Mononuclear cell (primary cell): ENCODE measurements at regions not wholly inside any gene's neighbourhood (a gene's known extent, or its start where the extent isn't known, plus 50 kb on each side); places are given as distances from the start of the nearest gene placed in this dataset.

Experiments used
- H3K27me3 ChIP-seq: 2 replicates; pipeline ENCODE4 v1.6.0; 2011; ENCODE audit warnings: low read length, control low read depth; ENCODE audit not compliant: insufficient read depth
- H3K4me1 ChIP-seq: 2 replicates; pipeline ENCODE4 v1.5.1; 2011; ENCODE audit warnings: mild to moderate bottlenecking, low read length, control low read depth; ENCODE audit not compliant: insufficient read depth
- H3K4me3 ChIP-seq: 2 replicates; pipeline ENCODE4 v1.5.1; 2011; ENCODE audit warnings: mild to moderate bottlenecking, low read length, moderate library complexity
- H3K9me3 ChIP-seq: 2 replicates; pipeline ENCODE4 v1.5.1; 2011; ENCODE audit warnings: low read depth, mild to moderate bottlenecking, control low read depth, low read length

DNA sequence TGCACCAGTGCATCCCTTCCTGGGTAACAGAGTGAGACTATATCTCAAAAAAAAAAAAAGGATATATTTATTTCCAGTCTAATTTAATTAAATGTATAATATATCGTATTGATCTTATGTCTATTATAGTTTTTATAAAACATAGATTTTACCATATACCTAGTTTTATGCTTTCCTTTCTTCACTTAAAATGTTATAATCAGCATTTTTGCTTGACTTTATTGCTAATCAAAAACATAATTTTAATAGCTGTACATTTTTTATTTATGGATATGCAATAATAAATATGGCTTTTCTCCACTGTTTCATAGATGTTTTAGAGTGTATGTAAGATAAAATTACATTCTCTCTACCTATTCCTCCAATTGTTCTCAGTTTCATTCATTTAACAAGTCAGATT, 958.0 kb downstream of the EPHA4 start:
- Histone ChIP-seq H3K27me3 (no peaks in the 10 kb centered on the region), H3K4me1 (no peaks in the 10 kb centered on the region), H3K4me3 (no peak overlapping the region), H3K9me3 (no peaks in the 10 kb centered on the region)

- Histone ChIP-seq H3K9me3 (no peaks in the 10 kb centered on the region), H3K4me3 (no peak overlapping the region), H3K4me1 (no peaks in the 10 kb centered on the region), H3K27me3 (no peaks in the 10 kb centered on the region)
Measured at GRCh38 chr2:220619525-220620220, 952.4 kb downstream of the EPHA4 start.

- Histone ChIP-seq H3K27me3 (no peaks in the 10 kb centered on the region), H3K4me1 (no peaks in the 10 kb centered on the region), H3K4me3 (no peak overlapping the region), H3K9me3 (no peaks in the 10 kb centered on the region)
Measured at GRCh38 chr2:220626603-220627002, 945.5 kb downstream of the EPHA4 start.

- Histone ChIP-seq H3K9me3 (no peaks in the 10 kb centered on the region), H3K27me3 (no peaks in the 10 kb centered on the region), H3K4me1 (no peaks in the 10 kb centered on the region), H3K4me3 (no peak overlapping the region)
Measured at GRCh38 chr2:220628252-220628651, 943.9 kb downstream of the EPHA4 start.

GRCh38 chr2:220641137-220641536, 931.0 kb downstream of the EPHA4 start:
- H3K9me3 ChIP-seq: no peaks in the 10 kb centered on the region
- H3K4me3 ChIP-seq: no peak overlapping the region
- H3K27me3 ChIP-seq: no peaks in the 10 kb centered on the region
- H3K4me1 ChIP-seq: no peaks in the 10 kb centered on the region

DNA sequence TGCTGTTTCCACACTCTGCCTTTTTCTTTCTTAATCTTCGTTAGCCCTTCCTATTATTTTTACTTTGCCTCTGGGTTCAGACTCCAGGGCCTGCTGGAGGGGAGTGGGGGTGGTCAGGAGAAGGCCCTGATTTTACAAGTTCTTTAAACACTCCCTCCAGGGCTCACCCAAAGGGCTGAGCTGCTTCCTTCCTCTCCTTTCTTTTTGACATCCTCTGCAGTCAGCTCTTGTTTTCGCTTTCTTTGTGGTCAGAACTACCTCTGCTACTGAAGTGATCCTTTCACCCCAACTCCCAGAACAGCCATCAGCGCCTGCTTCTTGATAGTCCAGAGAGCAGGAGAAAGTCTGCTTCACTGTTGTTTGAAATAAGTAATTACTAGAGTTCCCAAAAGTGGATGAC, 925.7 kb downstream of the EPHA4 start:
- Histone ChIP-seq H3K27me3 (no peaks in the 10 kb centered on the region), H3K9me3 (no peaks in the 10 kb centered on the region), H3K4me3 (no peak overlapping the region), H3K4me1 (no peaks in the 10 kb centered on the region)

- Histone ChIP-seq H3K9me3 (no peaks in the 10 kb centered on the region), H3K4me1 (no peaks in the 10 kb centered on the region), H3K4me3 (no peak overlapping the region), H3K27me3 (no peaks in the 10 kb centered on the region)
Measured at GRCh38 chr2:220648628-220649027, 923.5 kb downstream of the EPHA4 start.

- H3K9me3 ChIP-seq: no peaks in the 10 kb centered on the region
- H3K4me3 ChIP-seq: no peak overlapping the region
- H3K27me3 ChIP-seq: no peaks in the 10 kb centered on the region
- no peaks in the 10 kb centered on the region for H3K4me1 ChIP-seq
Measured at GRCh38 chr2:220653776-220654175, 918.3 kb downstream of the EPHA4 start.

DNA sequence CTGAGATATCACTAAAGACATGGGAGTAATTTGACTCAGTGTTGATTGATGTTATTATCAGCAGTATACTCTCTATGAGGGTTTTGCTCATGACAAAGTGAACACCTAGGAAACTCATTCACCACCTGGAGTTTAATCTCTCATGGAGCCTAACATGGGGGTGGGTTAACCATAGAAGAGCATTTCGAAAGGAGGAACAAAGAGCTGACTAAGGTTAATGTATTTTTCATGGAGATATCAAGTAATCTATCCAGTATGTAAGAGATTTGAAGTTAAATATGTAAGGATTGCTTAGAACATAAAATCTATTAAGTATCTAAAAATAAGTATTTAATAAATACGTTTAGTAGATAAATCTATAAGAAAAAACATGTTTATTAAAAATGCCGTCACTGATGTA, 917.8 kb downstream of the EPHA4 start:
- no peaks in the 10 kb centered on the region for H3K4me1 ChIP-seq
- H3K9me3 ChIP-seq: no peaks in the 10 kb centered on the region
- no peak overlapping the region for H3K4me3 ChIP-seq
- no peaks in the 10 kb centered on the region for H3K27me3 ChIP-seq

GRCh38 chr2:220660277-220661145, 911.6 kb downstream of the EPHA4 start:
- no peaks in the 10 kb centered on the region for H3K4me1 ChIP-seq
- H3K9me3 ChIP-seq: no peaks in the 10 kb centered on the region
- no peaks in the 10 kb centered on the region for H3K27me3 ChIP-seq
- H3K4me3 ChIP-seq: no peak overlapping the region

DNA sequence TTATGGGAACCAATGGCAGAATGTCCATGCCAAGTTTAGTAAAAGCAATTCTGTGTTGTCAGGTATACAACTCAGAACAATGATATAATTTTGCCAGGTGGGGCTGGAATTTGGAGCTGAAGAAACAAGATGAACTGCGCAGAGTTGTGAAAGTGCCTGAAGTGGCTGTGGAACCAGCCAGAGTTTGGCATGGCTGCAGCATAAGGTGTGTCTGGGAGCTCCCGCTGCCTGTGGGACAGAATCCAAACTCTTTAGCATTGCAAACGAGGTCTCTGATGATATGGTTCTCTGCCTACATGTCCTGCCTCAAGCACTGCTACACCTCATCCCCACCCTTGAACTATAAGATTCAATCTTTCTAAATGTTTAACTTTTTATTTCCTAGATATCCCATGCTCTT, 909.7 kb downstream of the EPHA4 start:
- Histone ChIP-seq H3K4me1 (no peaks in the 10 kb centered on the region), H3K9me3 (no peaks in the 10 kb centered on the region), H3K27me3 (no peaks in the 10 kb centered on the region), H3K4me3 (no peak overlapping the region)

DNA sequence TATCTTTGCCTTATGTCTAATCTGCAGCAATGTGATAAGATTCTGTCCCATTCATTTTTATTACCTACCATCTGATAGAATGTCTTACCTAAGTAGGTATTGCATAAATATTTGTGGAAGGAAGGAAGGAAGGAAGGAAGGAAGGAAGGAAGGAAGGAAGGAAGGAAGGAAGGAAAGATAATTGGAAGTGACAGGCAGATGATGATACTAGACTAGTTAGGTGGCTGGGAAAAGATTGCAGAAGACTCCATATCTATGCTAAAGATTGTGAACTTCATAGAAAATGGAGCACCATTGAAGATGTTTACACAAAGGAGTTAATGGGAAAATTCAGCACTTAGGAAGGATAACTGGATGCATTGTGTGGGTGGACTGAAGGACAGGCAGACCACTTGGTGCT, 909.0 kb downstream of the EPHA4 start:
- no peaks in the 10 kb centered on the region for H3K9me3 ChIP-seq

DNA sequence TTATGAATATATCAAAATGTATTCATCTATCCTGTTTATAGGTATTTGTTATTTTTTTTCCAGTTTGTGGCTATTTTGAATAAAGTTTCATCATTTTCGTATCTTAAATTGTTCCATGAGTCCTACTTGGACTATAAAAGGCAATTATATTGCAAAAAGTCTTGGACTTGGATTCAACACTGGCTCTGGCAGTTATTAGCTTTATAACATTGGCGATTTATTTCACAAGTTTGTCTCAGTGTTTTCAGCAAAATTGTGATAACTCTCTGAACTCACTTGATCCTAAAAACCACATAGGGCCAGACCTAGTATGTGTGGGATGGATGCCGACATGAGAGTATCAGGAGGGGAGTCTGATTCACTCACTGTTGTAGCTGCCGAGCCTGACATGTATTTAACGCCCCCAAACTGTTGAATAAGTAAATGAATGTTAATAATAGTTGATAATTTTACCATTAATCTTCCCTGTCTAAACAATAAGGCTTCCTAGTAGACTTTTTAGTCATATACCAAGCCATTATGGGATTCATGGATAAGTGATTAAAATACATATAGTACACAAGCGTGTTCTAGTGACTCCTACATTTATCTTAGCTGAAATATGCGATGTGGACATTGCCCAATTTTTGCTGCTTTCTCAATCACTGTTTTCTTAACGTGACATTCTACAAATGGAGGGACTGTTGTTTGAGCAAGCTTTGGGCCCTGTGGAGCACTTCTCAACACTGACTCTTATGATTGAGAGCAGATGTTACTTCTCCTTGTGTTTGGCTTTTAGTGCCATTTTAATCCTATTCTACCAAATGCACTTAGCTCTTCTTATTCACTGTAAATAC, 907.6 kb downstream of the EPHA4 start:
- H3K27me3 ChIP-seq: no peaks in the 10 kb centered on the region
- no peak overlapping the region for H3K4me3 ChIP-seq
- no peaks in the 10 kb centered on the region for H3K9me3 ChIP-seq
- no peaks in the 10 kb centered on the region for H3K4me1 ChIP-seq

More for the DNA sequence above, 909.0 kb downstream of the EPHA4 start:
- Histone ChIP-seq H3K4me1 (no peaks in the 10 kb centered on the region), H3K4me3 (no peak overlapping the region), H3K27me3 (no peaks in the 10 kb centered on the region)

DNA sequence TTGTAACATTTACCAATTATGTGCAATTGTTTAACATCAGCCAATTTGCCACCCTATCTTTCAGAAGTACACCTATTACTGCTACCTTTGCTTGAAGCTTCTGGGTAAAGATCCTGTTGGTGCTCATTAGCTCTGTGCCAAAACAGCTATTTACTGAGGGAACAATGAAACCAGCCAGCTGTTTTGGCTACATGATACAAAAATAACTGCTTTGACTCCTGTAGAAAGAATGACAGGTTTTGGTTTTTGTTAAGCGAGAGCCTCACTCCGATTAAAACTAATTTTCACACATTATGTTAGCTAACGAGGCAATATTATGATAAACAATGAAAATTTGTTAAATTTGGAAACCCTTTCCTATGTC, 907.0 kb downstream of the EPHA4 start:
- no peaks in the 10 kb centered on the region for H3K9me3 ChIP-seq
- H3K4me3 ChIP-seq: no peak overlapping the region
- H3K4me1 ChIP-seq: no peaks in the 10 kb centered on the region
- H3K27me3 ChIP-seq: no peaks in the 10 kb centered on the region

DNA sequence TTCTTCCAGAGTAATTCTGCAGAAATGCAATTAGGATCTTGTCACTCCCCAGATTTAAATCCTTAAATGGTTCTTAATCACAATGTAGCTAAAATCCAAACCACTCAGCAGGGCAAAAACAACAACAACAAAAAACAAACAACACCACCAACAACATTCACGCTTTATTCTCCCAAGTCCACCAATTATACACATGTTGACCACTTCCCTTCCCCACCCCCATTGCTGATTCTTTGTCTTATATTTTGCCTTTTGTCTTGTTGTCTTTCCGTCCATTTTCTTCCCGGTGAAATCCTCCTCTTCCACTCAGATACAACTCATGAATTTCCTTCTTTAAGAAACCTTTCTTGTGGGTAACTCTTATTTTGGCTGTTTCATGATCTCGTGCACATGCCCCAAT, 902.8 kb downstream of the EPHA4 start:
- Histone ChIP-seq H3K9me3 (no peaks in the 10 kb centered on the region), H3K27me3 (no peaks in the 10 kb centered on the region), H3K4me3 (no peak overlapping the region)

More for the DNA sequence above, 902.8 kb downstream of the EPHA4 start:
- no peaks in the 10 kb centered on the region for H3K4me1 ChIP-seq
